Caco-2 (cell line): ENCODE measurements at regions not wholly inside any gene's neighbourhood (a gene's known extent, or its start where the extent isn't known, plus 50 kb on each side); places are given as distances from the start of the nearest gene placed in this dataset.

Experiments used
- BruUV-seq: library from RNA; stranded (reverse); fragments of 400-500 nt; replicated peaks from 2 replicates; lab custom pipeline; 2021; lab: Mats Ljungman, UMichigan
- CTCF ChIA-PET: fragments of 300-600 bp; sonication (Branson Sonifier 250); formaldehyde crosslinking; loops from one replicate; lab custom pipeline; 2022; ENCODE audit warnings: antibody characterized with exemption; lab: Charles Lee
- POLR2A ChIA-PET: fragments of 300-600 bp; sonication (Branson Sonifier 250); formaldehyde crosslinking; loops from one replicate; lab custom pipeline; 2022; ENCODE audit warnings: antibody characterized with exemption; lab: Charles Lee
- DNase-seq, 2 experiments: peaks; one replicate each; pipeline versions ENCODE4 v3.0.0 to v3.0.0-alpha.2; 2020 to 2022
- H3K27me3 ChIP-seq: replicated peaks from 2 replicates; pipeline ENCODE4 v1.6.0; 2011; ENCODE audit warnings: low read length; ENCODE audit not compliant: control insufficient read depth, insufficient read depth
- H3K36me3 ChIP-seq: 2 replicates; pipeline ENCODE4 v1.5.1; 2011; ENCODE audit warnings: low read length; ENCODE audit not compliant: control insufficient read depth, insufficient read depth
- H3K4me1 ChIP-seq: fragments of 250-450 bp; sonication (Bioruptor Pico); 2 replicates; pipeline ENCODE4 v1.5.1; 2020; ENCODE audit warnings: mild to moderate bottlenecking
- H3K4me3 ChIP-seq: 2 replicates; pipeline ENCODE4 v1.5.1; 2011; ENCODE audit warnings: low read depth, mild to moderate bottlenecking, control low read depth, low read length
- H3K9me3 ChIP-seq: fragments of 250-450 bp; sonication (Bioruptor Pico); 2 replicates; pipeline ENCODE4 v1.5.1; 2020; ENCODE audit warnings: mild to moderate bottlenecking, moderate library complexity
- H3K27ac Mint-ChIP-seq: one replicate; pipeline ENCODE4 v1.8.0; 2022; ENCODE audit warnings: mixed read lengths; ENCODE audit not compliant: unreplicated experiment
- H3K27me3 Mint-ChIP-seq: one replicate; pipeline ENCODE4 v1.8.0; 2022; ENCODE audit warnings: mixed read lengths; ENCODE audit not compliant: insufficient read depth, unreplicated experiment
- H3K36me3 Mint-ChIP-seq: one replicate; pipeline ENCODE4 v1.8.0; 2022; ENCODE audit warnings: mild to moderate bottlenecking, mixed read lengths; ENCODE audit not compliant: insufficient read depth, unreplicated experiment
- H3K4me1 Mint-ChIP-seq: one replicate; pipeline ENCODE4 v1.8.0; 2022; ENCODE audit warnings: low read depth, mixed read lengths; ENCODE audit not compliant: unreplicated experiment
- H3K4me3 Mint-ChIP-seq: one replicate; pipeline ENCODE4 v1.8.0; 2022; ENCODE audit warnings: mild to moderate bottlenecking, moderate library complexity, mixed read lengths; ENCODE audit not compliant: unreplicated experiment
- H3K9me3 Mint-ChIP-seq: one replicate; pipeline ENCODE4 v1.8.0; 2022; ENCODE audit warnings: mixed read lengths; ENCODE audit not compliant: unreplicated experiment
- CTCF ChIP-seq, 2 experiments: fragments of 200-600 bp in 1 of 2; IDR thresholded peaks; 1 replicate in 1 of 2; 2 replicates in 1 of 2; pipeline versions ENCODE4 v1.5.1 to v1.8.0; 2011 to 2022; ENCODE audit warnings: antibody characterized with exemption in 1 of 2, control low read depth in 1 of 2, inconsistent platforms in 1 of 2, low read depth in 1 of 2, low read length in 1 of 2, mild to moderate bottlenecking in 1 of 2, moderate library complexity in 1 of 2; ENCODE audit not compliant: insufficient read depth in 1 of 2, severe bottlenecking in 1 of 2, unreplicated experiment in 1 of 2
- intact Hi-C: fragments of 100-400 bp; cut with micrococcal nuclease; formaldehyde crosslinking; loops from one replicate; pipeline ENCODE4 v1.10.0; 2022; ENCODE audit not compliant: unreplicated experiment

- no peak for DNase-seq
- ChIA-PET POLR2A (no interaction called here), CTCF (no interaction called here)
- Mint-ChIP-seq H3K4me1 (no peaks in the 10 kb centered on the region), H3K4me3 (no peak overlapping the region), H3K9me3 (no peaks in the 10 kb centered on the region), H3K36me3 (no peaks in the 10 kb centered on the region), H3K27ac (no peak overlapping the region), H3K27me3 (no peaks in the 10 kb centered on the region)
- Histone ChIP-seq H3K4me1 (no peaks in the 10 kb centered on the region), H3K9me3 (peaks cover 3% of the 10 kb centered on the region; the same call in 1 of the 2 replicates), H3K36me3 (no peaks in the 10 kb centered on the region), H3K27me3 (no peaks in the 10 kb centered on the region), H3K4me3 (no peak overlapping the region)
- intact Hi-C loops = no loop called here
- BruUV-seq = no TSS peak
- no peak for TF ChIP-seq CTCF (IDR thresholded peaks at IDR 0.05; ENCODE audit: insufficient read depth in 1 of 2, low read depth in 1 of 2, low read length in 1 of 2, severe bottlenecking in 1 of 2, unreplicated experiment in 1 of 2)
Observed at GRCh38 chr1:2942410-2942809, 78.9 kb upstream of the ACTRT2 start.

GRCh38 chr1:2943686-2944260 is 77.5 kb upstream of the ACTRT2 start:
- H3K4me3 ChIP-seq = no peak overlapping the region
- no peak overlapping the region for H3K4me3 Mint-ChIP-seq
- DNase-seq = no peak
- H3K36me3 Mint-ChIP-seq = no peaks in the 10 kb centered on the region
- no peaks in the 10 kb centered on the region for H3K4me1 ChIP-seq
- BruUV-seq = no TSS peak
- H3K9me3 Mint-ChIP-seq = no peaks in the 10 kb centered on the region
- H3K4me1 Mint-ChIP-seq = no peaks in the 10 kb centered on the region
- intact Hi-C loops = no loop called here
- H3K27me3 Mint-ChIP-seq = no peaks in the 10 kb centered on the region
- peaks cover 3% of the 10 kb centered on the region; the same call in 1 of the 2 replicates for H3K9me3 ChIP-seq
- H3K27ac Mint-ChIP-seq = no peak overlapping the region
- no peaks in the 10 kb centered on the region for H3K36me3 ChIP-seq
- POLR2A ChIA-PET = no interaction called here
- no peaks in the 10 kb centered on the region for H3K27me3 ChIP-seq
- CTCF ChIA-PET = no interaction called here
- no peak for TF ChIP-seq CTCF (IDR thresholded peaks at IDR 0.05; ENCODE audit: insufficient read depth in 1 of 2, low read depth in 1 of 2, low read length in 1 of 2, severe bottlenecking in 1 of 2, unreplicated experiment in 1 of 2)

- BruUV-seq = no TSS peak
- intact Hi-C loops = no loop called here
- H3K27me3 ChIP-seq = no peaks in the 10 kb centered on the region
- H3K36me3 ChIP-seq = no peaks in the 10 kb centered on the region
- CTCF ChIA-PET = no interaction called here
- H3K27me3 Mint-ChIP-seq = no peaks in the 10 kb centered on the region
- H3K27ac Mint-ChIP-seq = no peak overlapping the region
- no peak for TF ChIP-seq CTCF (IDR thresholded peaks at IDR 0.05; ENCODE audit: insufficient read depth in 1 of 2, low read depth in 1 of 2, low read length in 1 of 2, severe bottlenecking in 1 of 2, unreplicated experiment in 1 of 2)
- H3K4me1 ChIP-seq = no peaks in the 10 kb centered on the region
- H3K9me3 Mint-ChIP-seq = no peaks in the 10 kb centered on the region
- H3K36me3 Mint-ChIP-seq = no peaks in the 10 kb centered on the region
- POLR2A ChIA-PET = no interaction called here
- no peaks in the 10 kb centered on the region for H3K4me1 Mint-ChIP-seq
- peaks cover 3% of the 10 kb centered on the region; the same call in 1 of the 2 replicates for H3K9me3 ChIP-seq
- no peak overlapping the region for H3K4me3 Mint-ChIP-seq
- no peak overlapping the region for H3K4me3 ChIP-seq
- DNase-seq = no peak
Observed at GRCh38 chr1:2944705-2945104, 76.6 kb upstream of the ACTRT2 start.
